GM19025 (cell line): ENCODE measurements at regions not wholly inside any gene's neighbourhood (a gene's known extent, or its start where the extent isn't known, plus 50 kb on each side); places are given as distances from the start of the nearest gene placed in this dataset.
"Not testable (repeated sequence)": the region's sequence is repeated elsewhere in the genome, so short reads cannot be mapped to it uniquely, and the experiment has no call there.

ENCODE experiments used
- ATAC-seq: cut with Tn5 transposase; IDR thresholded peaks from one replicate; pipeline ENCODE4 v1.9.1; 2021; ENCODE audit warnings: mild to moderate bottlenecking, low read depth, moderate library complexity; ENCODE audit not compliant: unreplicated experiment

GRCh38 chr2:44083054-44083453 lies 85.6 kb upstream of the PPM1B start:
- ATAC-seq, result no peak

GRCh38 chr2:44084850-44085249 lies 83.8 kb upstream of the PPM1B start:
- ATAC-seq, result no peak

- no peak for ATAC-seq
Observed at GRCh38 chr2:44086629-44087028, 82.0 kb upstream of the PPM1B start.

- peak; percentile 50 for ATAC-seq
Observed at GRCh38 chr2:44087036-44087713, 81.5 kb upstream of the PPM1B start.

- ATAC-seq, result no peak
Observed at GRCh38 chr2:44087714-44088092, 81.0 kb upstream of the PPM1B start.

GRCh38 chr2:44092519-44092918 lies 76.2 kb upstream of the PPM1B start:
- not testable (repeated sequence) for ATAC-seq

GRCh38 chr2:44093970-44094369 lies 74.7 kb upstream of the PPM1B start:
- no peak for ATAC-seq

- no peak for ATAC-seq
Observed at GRCh38 chr2:44097322-44097907, 71.3 kb upstream of the PPM1B start.

- ATAC-seq, result no peak
Observed at GRCh38 chr2:44098050-44098449, 70.6 kb upstream of the PPM1B start.

GRCh38 chr2:44098891-44099290 lies 69.8 kb upstream of the PPM1B start:
- ATAC-seq, result no peak

DNA sequence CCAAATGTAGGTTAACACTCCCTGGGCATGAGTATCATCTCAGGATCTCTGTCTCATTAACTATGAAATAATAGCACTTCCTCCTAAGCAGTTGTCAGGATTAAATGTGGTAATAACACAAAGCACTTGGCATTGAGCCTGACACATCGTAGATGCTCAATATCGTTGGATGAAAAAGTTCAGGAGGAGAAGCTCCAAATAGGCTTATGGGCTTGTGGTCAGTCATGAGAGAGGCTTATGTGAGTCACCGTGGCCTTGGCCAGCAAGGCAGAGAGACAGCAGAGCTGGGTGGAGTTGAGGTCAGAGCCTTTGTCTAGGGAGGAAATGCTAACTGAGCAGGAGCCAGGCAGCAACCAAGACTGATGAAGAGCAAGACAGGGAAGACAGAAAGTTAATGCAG lies 68.3 kb upstream of the PPM1B start:
- no peak for ATAC-seq

DNA sequence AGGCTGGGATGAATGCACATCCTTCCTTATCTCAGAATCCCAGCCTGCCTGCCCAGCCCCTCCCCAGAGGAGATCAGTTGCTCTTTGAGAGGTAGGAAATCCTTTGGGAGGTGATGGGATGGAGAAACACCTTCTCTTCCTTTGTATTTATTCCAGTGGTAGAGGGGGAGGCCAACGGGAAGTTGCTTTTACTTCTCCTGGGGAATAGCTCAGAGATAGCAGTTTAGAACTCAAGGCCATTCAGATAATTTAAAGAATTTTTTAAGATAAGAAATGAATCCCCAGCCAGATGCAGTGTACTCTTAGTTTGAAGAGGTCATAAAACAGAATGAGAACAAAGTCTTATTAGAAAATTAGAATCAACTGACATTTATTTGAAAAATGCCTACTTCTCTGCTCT lies 67.4 kb upstream of the PPM1B start:
- no peak for ATAC-seq

DNA sequence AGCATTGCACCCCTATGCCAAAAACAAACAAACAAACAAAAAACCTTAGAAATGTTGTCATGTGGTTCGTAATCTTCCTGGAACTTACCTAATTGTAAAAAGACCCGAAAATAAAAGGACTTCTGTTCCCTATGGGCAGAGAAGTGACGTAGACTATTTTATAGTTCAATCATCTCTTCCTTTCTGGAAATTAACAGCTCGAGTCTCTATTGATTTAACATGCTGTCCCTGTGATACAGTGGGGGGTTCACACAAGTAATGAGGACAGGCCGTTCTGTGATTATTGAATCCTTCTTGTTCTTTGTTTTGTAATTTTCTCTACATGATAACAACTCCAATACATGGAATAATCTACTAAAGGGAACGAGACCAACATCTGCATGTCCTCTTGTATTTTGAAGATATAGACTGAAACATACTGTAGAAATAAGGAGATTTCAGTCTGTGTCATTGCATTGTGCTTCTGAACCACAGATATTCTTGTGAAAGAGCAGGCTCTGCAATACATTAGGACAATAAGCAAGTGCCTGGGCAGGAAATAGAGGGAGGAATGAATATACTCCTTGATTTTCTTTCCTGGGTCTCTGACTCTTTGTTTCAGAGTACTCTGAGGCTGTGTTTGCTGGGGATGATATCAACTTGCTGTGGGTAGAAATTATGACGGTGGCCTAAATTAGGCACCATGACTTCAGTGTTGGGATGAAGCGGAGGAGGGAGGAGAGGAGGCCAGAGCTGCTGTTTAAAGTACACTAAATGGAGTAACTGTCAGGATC lies 65.7 kb upstream of the PPM1B start:
- no peak for ATAC-seq

DNA sequence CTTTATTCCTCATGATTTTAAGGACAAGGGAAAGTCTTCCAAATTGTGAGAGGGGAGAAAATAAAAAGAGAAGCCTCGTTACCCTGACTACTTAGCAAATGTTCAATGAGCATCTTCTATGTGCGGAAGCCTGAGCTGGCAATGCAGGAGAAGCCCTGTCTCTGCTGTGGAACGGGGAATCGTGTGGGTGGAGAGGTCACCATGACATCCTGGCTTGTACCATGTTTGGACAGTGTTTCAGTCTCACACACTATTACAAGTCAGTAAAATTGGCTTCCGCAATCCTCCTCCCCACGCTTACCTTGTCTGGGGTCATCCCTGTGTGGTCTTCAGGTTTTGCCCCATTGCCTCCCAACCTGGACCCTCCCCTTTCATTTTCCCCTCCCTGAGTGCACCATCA lies 65.0 kb upstream of the PPM1B start:
- ATAC-seq, result no peak

GRCh38 chr2:44104855-44105271 lies 63.8 kb upstream of the PPM1B start:
- no peak for ATAC-seq

DNA sequence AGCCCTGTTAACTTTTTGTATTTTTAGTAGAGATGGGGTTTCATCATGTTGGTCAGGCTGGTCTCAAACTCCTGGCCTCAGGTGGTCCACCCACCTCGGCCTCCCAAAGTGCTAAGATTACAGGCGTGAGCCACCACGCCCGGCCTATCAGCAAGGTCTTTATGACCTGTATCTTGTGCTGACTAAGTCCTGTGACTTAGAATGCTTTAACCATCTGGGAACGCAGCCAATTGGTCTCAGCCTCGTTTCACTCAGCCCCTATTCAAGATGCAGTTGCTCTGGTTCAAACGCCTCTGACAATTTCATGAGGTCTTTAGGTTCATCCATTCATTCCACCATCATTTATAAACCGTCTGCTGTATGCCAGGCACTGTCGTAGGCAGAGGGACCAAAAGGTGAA lies 62.2 kb upstream of the PPM1B start:
- not testable (repeated sequence) for ATAC-seq

- ATAC-seq, result peak; percentile 82
Observed at GRCh38 chr2:44107086-44107740, 61.5 kb upstream of the PPM1B start.

- no peak for ATAC-seq
Observed at GRCh38 chr2:44107974-44108373, 60.7 kb upstream of the PPM1B start.

- no peak for ATAC-seq
Observed at GRCh38 chr2:44109166-44109565, 59.5 kb upstream of the PPM1B start.

DNA sequence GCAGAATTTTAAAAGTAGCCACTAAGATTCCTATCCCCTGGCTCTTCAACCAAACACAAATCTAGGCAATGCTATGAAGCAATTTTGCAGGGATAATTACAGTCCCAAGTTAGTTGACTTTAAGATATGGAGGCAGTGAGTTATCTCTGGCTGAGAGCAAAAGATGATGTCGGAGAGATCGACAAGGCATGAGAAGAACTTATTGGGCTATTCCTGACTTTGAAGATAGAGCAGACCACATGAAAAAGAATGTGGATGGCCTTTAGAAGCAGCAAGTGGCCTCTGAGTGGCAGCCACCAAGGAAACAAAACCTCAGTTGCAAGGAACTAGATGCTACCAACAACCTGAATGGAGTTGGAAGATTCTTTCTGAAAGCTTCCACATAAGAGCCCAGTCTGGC lies 58.2 kb upstream of the PPM1B start:
- no peak for ATAC-seq

DNA sequence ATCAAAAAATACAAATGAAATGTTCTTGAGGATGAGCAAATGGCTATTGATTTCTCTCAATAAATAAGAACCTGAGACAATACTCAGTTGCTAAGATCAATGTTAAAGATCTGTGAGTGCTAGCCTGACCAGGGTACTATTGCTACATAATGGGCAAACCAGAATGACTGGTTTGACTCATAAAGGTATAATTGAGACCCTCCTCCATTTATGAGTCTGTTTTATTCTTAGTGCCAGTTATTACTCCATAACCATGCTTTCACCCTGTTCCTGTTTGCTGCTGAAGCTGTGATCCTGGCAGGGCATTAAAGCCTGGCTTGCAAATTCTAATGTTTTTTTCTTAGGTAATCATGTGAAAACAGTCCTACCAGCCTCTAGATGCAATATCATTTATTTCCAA lies 56.6 kb upstream of the PPM1B start:
- no peak for ATAC-seq
